GM19025 (cell line): ENCODE measurements at regions not wholly inside any gene's neighbourhood (a gene's known extent, or its start where the extent isn't known, plus 50 kb on each side); places are given as distances from the start of the nearest gene placed in this dataset.
"Not testable (repeated sequence)": the region's sequence is repeated elsewhere in the genome, so short reads cannot be mapped to it uniquely, and the experiment has no call there.

ENCODE experiments used
- ATAC-seq: cut with Tn5 transposase; IDR thresholded peaks from one replicate; pipeline ENCODE4 v1.9.1; 2021; ENCODE audit warnings: mild to moderate bottlenecking, low read depth, moderate library complexity; ENCODE audit not compliant: unreplicated experiment

- no peak for ATAC-seq
These were observed 113.7 kb upstream of the CDH11 start for GRCh38 chr16:65235339-65236177.

GRCh38 chr16:65234721-65235320 is 113.0 kb upstream of the CDH11 start:
- not testable (repeated sequence) for ATAC-seq

- no peak for ATAC-seq
These were observed 107.4 kb upstream of the CDH11 start for GRCh38 chr16:65229191-65229662.

GRCh38 chr16:65227150-65227835 is 105.4 kb upstream of the CDH11 start:
- no peak for ATAC-seq

GRCh38 chr16:65226077-65226476 is 104.2 kb upstream of the CDH11 start:
- ATAC-seq: no peak

GRCh38 chr16:65225488-65225887 is 103.6 kb upstream of the CDH11 start:
- no peak for ATAC-seq

GRCh38 chr16:65224994-65225393 is 103.1 kb upstream of the CDH11 start:
- no peak for ATAC-seq

- no peak for ATAC-seq
These were observed 102.6 kb upstream of the CDH11 start for GRCh38 chr16:65224471-65224870.

- ATAC-seq: no peak
These were observed 101.5 kb upstream of the CDH11 start for GRCh38 chr16:65223335-65223734.

- no peak for ATAC-seq
These were observed 100.7 kb upstream of the CDH11 start for GRCh38 chr16:65222536-65222935.

- ATAC-seq: no peak
These were observed 100.2 kb upstream of the CDH11 start for GRCh38 chr16:65222049-65222448.

GRCh38 chr16:65219786-65220185 is 97.9 kb upstream of the CDH11 start:
- no peak for ATAC-seq

- no peak for ATAC-seq
These were observed 96.5 kb upstream of the CDH11 start for GRCh38 chr16:65218348-65218747.

- ATAC-seq: no peak
These were observed 92.2 kb upstream of the CDH11 start for GRCh38 chr16:65213866-65214595.

GRCh38 chr16:65212791-65213190 is 90.9 kb upstream of the CDH11 start:
- ATAC-seq: no peak

- no peak for ATAC-seq
These were observed 90.4 kb upstream of the CDH11 start for GRCh38 chr16:65212240-65212639.

GRCh38 chr16:65202461-65202860 is 80.6 kb upstream of the CDH11 start:
- no peak for ATAC-seq

GRCh38 chr16:65201511-65201910 is 79.6 kb upstream of the CDH11 start:
- ATAC-seq: no peak

- ATAC-seq: no peak
These were observed 79.0 kb upstream of the CDH11 start for GRCh38 chr16:65200857-65201256.

- ATAC-seq: no peak
These were observed 78.4 kb upstream of the CDH11 start for GRCh38 chr16:65200156-65200773.
